ENCODE measurements at regions not wholly inside any gene's neighbourhood (a gene's known extent, or its start where the extent isn't known, plus 50 kb on each side); places are given as distances from the start of the nearest gene placed in this dataset.
"Not testable (repeated sequence)": the region's sequence is repeated elsewhere in the genome, so short reads cannot be mapped to it uniquely, and the experiment has no call there.

GRCh38 chr2:128612628-128613027 is 294.0 kb upstream of the HS6ST1 start:
- Histone ChIP-seq H3K36me3 (no peaks in the 10 kb centered on the region), H3K27ac (no peak overlapping the region), H3K4me1 (ENCODE audit: insufficient read depth) (no peaks in the 10 kb centered on the region), H3K4me3 (no peak overlapping the region), H3K27me3 (no peaks in the 10 kb centered on the region), H3K9me3 (no peaks in the 10 kb centered on the region)
- WGBS, 3 donors: 91 to 96% (median 92%) methylated on average over 3 of the region's 3 CpGs
- intact Hi-C loops (cut with DNase I): no loop called here
- no peak for TF ChIP-seq CTCF (IDR thresholded peaks at IDR 0.05)
- no peak for TF ChIP-seq POLR2A (IDR thresholded peaks at IDR 0.05)
- no peak for TF ChIP-seq EP300 (IDR thresholded peaks at IDR 0.05)
- peak in 1 of 5 donors; percentile 13 for DNase-seq

- intact Hi-C loops (cut with DNase I): no loop called here
- 86 to 89% (median 88%) methylated on average over 7 of the region's 7 CpGs for WGBS, 3 donors
- no peaks in the 10 kb centered on the region for H3K9me3 ChIP-seq
- H3K27me3 ChIP-seq: no peaks in the 10 kb centered on the region
- no peaks in the 10 kb centered on the region for H3K36me3 ChIP-seq
- no peak for DNase-seq
- H3K4me3 ChIP-seq: no peak overlapping the region
- H3K27ac ChIP-seq: no peak overlapping the region
- no peaks in the 10 kb centered on the region for H3K4me1 ChIP-seq (ENCODE audit: insufficient read depth)
- TF ChIP-seq POLR2A (IDR thresholded peaks at IDR 0.05) (no peak), CTCF (IDR thresholded peaks at IDR 0.05) (no peak), EP300 (IDR thresholded peaks at IDR 0.05) (no peak)
These were observed 294.7 kb upstream of the HS6ST1 start for GRCh38 chr2:128613351-128613750.

GRCh38 chr2:128613876-128614275 is 295.2 kb upstream of the HS6ST1 start:
- no peaks in the 10 kb centered on the region for H3K4me1 ChIP-seq (ENCODE audit: insufficient read depth)
- WGBS, 3 donors: 92 to 98% (median 97%) methylated on average over 4 of the region's 4 CpGs
- no peak for DNase-seq
- H3K36me3 ChIP-seq: no peaks in the 10 kb centered on the region
- H3K9me3 ChIP-seq: no peaks in the 10 kb centered on the region
- H3K27ac ChIP-seq: no peak overlapping the region
- H3K27me3 ChIP-seq: no peaks in the 10 kb centered on the region
- H3K4me3 ChIP-seq: no peak overlapping the region
- intact Hi-C loops (cut with DNase I): no loop called here
- TF ChIP-seq POLR2A (IDR thresholded peaks at IDR 0.05) (no peak), EP300 (IDR thresholded peaks at IDR 0.05) (no peak), CTCF (IDR thresholded peaks at IDR 0.05) (no peak)

- 87 to 90% (median 89%) methylated on average over 6 of the region's 6 CpGs for WGBS, 3 donors
- H3K36me3 ChIP-seq: not testable (repeated sequence)
These were observed 296.2 kb upstream of the HS6ST1 start for GRCh38 chr2:128614907-128615306.

GRCh38 chr2:128615571-128615970 is 296.9 kb upstream of the HS6ST1 start:
- Histone ChIP-seq H3K27me3 (no peaks in the 10 kb centered on the region), H3K4me3 (no peak overlapping the region), H3K9me3 (no peaks in the 10 kb centered on the region), H3K36me3 (no peaks in the 10 kb centered on the region), H3K27ac (no peak overlapping the region), H3K4me1 (ENCODE audit: insufficient read depth) (no peaks in the 10 kb centered on the region)
- no peak for DNase-seq
- no peak for TF ChIP-seq POLR2A (IDR thresholded peaks at IDR 0.05)
- TF ChIP-seq CTCF (IDR thresholded peaks at IDR 0.05): no peak
- TF ChIP-seq EP300 (IDR thresholded peaks at IDR 0.05): no peak
- intact Hi-C loops (cut with DNase I): no loop called here
- 84 to 88% (median 85%) methylated on average over 9 of the region's 9 CpGs for WGBS, 3 donors

More at GRCh38 chr2:128614907-128615306, 296.2 kb upstream of the HS6ST1 start:
- intact Hi-C loops (cut with DNase I); H3K4me1 ChIP-seq (ENCODE audit: insufficient read depth); H3K9me3 ChIP-seq; H3K27me3 ChIP-seq; H3K4me3 ChIP-seq; H3K27ac ChIP-seq; DNase-seq: not testable (repeated sequence)

All from ovary (tissue), 7 donors.